ENCODE measurements at regions not wholly inside any gene's neighbourhood (a gene's known extent, or its start where the extent isn't known, plus 50 kb on each side); places are given as distances from the start of the nearest gene placed in this dataset.

- no peak for DNase-seq
Observed at GRCh38 chr10:2949221-2949947, 118.0 kb upstream of the PFKP start.

DNA sequence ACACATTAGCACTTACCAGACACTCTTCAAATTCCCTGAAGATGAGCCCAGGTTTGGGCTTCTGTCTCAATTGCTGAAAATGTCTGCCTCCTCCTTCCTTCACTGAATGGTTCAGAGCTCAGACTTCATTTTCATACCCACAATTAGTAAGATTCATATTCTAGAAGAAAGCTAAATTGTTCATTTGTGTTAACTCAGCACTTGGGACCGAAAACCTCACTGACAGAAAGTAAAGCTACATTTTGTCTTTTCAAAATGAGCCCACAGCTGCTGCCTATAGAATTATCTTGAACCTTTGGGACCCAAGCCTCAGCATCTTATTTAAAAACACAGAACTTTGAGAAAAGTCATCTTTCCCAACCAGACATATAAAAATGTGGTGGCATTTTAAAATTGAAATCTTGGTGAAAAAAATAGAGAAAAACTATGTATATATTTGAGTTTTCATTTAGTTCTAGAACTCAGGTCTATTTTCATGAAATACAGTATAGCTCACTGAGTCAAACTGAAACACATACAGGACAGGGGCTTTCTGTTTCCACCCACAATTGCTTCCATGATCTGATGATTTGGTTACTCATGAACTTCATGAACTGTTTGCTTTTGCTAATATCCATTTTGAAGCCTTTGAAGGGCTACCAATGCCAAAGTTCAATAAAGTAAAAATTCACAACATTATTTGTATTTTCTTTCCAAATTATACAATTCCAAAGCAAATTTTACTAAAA lies 119.1 kb upstream of the PFKP start:
- no peak for DNase-seq

GRCh38 chr10:2944788-2945187 lies 122.6 kb upstream of the PFKP start:
- no peak for DNase-seq

DNA sequence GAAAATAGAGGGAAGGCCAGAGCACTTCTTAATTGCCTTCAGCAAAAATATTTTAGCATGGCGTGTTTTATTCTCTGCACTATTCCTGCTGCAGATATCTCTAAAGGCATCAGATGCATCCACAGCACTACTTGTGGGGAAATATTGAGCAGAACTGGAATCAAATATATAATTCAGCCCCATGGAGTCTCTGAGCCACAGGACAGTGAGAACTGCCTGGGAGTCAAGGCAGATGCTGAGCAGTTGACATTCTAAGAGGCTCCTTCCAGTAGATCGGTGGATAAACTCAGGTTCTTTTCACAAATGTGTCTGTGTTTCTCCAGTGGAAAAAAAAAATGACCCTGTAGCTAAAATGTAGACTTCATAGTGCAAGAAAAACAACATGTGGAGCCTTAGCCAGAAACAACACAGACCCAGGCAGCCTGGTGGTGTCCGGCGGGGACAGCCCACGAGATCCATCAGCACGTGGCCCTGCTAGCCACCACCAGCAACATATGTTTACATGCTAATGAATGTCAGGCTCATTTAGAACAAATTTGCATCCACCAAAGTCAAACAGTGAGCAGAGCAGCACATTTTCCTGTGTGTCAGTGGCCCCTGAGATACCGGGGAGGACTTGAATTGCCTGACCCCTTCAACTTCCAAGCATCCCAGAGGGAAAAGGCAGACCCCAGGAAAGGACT lies 123.3 kb upstream of the PFKP start:
- DNase-seq, result no peak

DNA sequence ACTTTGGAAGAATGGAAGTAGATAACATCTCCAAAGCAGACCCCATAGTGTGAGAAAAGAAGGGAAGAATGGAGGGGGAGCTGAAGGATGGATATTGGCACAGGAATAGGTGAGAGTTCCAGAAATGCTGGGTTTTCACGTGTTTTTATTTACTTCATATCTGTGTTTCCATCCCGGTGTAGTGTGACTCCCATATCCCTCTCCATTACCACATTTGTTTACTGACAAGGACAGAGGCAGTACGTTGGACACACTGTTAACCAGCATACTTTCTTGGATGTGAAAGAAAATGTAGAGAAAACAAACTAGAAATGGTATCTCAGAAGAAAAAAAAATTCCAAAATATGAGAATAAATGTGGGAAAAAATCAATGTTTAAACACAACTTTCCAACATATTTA lies 124.4 kb upstream of the PFKP start:
- DNase-seq, result no peak

- no peak for DNase-seq
Observed at GRCh38 chr10:2938869-2939268, 128.5 kb upstream of the PFKP start.

- DNase-seq, result no peak
Observed at GRCh38 chr10:2936816-2937215, 130.5 kb upstream of the PFKP start.

DNA sequence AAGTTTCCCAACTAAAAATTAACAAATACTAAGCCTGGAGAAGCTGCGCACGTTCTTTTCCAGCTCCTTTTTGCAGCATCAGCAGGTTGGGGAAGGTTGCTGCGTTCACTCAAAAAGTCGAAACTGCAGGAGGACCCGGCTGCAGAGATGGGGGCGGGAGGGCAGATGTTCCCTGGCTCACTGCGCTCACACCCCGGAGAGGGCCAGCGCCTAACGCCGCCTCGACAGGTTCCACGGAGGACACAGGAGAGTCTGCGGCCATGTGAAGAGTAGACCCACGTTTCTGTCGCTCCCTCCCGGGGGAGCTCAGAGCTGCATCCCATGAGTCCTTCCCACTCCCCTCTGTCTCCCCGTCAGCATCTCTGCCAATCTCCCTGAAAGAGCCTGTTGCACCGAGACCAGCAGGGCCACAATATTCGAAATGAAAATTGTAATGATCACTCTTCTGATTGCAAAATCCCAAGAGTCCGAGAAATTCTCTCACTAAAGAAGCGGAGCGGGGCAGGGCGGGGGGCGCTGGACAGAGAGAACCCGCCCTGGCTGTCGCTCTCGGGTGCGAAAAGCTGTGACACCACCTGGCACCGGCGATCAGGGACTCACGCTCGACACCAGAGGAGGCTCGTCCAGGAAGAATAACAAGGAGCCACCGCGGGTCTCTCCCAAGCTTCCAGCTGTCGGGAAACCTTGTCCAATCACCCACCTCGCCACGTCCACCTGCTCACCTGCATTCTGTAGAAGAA lies 131.5 kb upstream of the PFKP start:
- DNase-seq, result no peak

DNA sequence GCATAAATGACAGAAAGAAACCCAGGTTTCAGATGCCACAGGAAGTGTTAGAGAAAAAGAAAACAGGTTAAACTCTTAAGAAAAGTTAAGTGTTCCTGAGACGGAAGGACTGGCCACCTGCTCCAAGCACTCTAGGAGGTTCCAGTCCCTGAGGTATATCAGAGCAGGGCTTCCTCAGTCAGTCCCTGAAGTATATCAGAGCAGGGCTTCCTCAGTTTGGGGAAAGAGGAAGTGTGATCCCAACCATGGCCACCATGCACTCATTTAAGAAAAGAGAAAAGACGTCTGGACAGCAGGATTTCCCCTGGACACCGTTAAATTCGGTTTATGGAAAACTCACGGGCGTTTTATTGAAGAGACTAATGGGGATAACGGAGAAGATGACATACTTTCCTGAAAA lies 133.4 kb upstream of the PFKP start:
- no peak for DNase-seq

DNA sequence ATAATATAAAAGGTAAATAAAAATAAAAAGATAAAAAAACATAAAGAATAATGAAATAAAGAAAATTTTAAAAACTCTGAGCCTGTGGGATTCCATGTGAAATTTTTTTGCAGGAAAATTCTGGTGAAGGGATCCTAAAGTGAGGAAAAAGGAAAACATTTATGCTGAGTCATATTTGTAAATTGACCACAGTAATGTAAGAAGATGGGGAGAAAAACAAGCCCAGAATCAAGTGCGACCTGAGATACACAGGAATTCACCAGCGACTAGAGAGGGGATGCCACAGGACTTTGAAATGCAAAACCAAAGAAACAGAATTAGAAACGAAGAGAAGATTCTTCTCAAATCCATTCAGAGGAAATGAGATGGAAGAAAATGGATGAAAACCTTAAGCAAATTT lies 133.8 kb upstream of the PFKP start:
- DNase-seq, result no peak

DNA sequence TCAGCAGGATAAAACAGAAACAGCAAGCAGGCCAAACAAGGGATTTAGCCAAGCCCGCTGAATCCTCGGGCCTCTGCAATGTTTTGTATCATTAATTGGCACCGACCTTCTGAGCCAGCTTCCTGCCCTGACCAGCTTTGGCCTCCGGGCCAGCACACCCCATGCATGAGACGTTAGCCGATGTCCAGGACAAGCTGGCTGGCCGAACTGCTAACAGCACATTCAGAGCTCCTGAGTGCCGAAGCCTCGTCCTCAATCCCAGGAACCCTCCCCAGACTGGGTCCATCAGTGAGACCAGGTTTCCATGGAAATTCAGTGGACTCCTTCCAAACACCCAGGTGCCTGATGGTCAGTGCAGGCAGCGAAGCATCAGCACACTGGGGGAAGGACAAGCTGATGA lies 134.3 kb upstream of the PFKP start:
- no peak for DNase-seq

- no peak for DNase-seq
Observed at GRCh38 chr10:2929480-2930258, 137.7 kb upstream of the PFKP start.

DNA sequence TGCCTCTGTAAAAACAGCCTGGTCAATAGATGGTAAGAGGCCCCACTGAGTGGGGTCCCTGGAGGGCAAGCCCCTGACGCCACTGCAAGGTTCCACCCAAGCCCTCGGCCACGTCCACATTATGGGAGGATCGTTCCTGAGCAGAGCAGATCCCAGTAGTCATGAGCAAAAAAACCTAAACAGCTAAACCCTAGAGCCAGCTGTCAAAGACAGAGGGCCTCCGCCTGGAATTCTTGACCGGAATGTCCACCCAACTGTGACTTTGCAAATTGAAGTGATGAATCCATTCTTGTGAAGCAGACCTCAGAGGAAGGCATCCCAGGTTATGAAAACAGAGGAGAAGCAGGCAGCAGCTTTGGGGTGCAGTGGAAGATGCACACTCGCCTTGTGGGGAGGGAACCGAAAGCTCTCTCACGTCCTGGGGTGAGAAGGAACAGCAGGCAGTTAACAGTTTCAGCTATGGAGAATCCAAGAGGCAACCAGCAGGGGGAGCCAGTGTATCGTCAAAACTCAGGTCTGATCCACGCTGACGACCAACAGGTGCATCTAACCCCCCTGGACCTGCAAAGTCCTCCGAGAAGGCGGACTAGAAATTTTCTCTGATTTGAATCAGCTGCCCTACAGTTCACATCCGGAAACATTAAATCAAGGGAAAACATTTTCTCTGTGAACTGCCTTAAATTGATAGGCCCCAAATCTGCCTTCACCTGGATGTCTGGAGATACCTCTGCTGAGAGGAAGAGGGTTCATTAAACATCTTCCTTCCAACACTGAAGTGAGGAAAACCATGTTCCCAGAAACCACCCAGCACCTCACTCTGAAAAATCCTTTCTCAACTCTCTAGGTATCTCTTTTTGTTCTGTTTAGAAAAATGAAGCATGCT lies 139.1 kb upstream of the PFKP start:
- peak in 1 of 2 experiments; percentile 29 for DNase-seq

DNA sequence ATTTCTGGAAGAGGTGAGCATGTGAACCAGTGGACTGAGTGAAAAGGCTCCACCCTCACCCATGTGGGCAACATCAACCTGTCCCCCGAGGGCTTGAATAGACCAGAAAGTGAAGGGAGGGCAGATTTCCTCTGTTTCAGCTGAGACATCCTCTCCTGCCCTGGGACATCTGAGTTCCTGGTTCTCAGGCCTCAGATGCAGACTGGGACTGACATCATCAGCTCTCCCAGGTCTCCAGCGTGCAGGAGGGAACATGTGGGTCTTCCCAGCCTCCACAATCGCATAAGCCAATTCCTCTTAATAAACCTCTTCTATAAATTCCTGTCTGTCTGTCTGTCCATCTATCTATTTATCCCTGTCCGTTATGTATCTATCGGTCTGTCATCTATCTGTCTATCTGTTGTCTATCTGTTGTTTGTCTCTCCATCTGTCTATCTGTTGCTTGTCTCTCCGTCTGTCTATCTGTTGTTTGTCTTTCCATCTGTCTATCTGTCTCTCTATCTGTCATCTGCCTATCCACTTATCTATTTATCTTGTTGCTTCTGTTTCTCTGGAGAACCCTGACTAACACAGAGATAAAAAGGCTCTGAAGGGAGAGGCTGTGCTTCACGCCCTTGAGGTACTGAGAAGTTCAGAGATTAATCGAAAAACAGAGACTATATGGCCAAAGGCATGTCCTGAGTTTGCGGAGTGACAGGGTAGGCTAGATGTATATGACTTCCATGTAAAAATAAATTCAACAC lies 140.3 kb upstream of the PFKP start:
- no peak for DNase-seq

- DNase-seq, result peak in 1 of 2 experiments; percentile 7
Observed at GRCh38 chr10:2925631-2926030, 141.7 kb upstream of the PFKP start.

DNA sequence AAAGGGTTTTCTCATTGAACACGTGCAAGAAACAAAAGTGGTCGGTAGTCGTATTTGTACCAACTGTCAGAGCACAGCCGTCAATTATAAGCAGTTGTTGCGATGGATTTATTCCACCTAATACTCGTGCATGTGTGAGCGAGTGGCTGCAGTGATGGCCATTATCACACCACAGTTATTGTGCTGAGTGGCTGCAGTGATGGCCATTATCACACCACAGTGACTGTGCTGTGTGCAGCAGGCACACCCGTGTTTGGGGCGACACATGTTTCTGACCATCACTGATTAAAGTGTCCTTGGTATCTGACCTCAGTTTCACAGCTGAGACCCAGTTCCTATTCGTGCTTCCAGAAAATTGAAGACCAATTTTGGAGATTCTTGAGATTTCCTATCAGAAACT lies 142.9 kb upstream of the PFKP start:
- DNase-seq, result no peak

GRCh38 chr10:2921956-2922680 lies 145.2 kb upstream of the PFKP start:
- DNase-seq, result no peak

GRCh38 chr10:2920637-2921036 lies 146.7 kb upstream of the PFKP start:
- DNase-seq, result no peak

DNA sequence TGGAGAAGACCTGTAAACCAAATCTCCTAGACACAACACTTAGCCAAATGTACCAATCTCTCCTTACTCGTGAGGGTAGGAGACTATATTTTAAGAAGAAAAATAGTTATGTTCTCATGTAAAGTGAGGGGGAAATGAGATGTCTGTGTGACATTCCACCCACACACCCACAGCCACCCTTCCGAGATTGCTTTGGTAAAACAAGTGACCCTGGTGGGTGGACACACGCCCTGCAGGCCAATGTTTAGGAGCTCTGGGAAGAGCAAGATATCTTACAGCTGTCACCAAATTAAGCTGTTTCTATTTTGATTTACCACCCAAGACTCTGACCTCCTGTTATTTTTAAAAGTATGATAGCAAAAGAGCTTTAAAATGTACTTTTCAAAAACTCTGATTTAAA lies 147.2 kb upstream of the PFKP start:
- no peak for DNase-seq

DNA sequence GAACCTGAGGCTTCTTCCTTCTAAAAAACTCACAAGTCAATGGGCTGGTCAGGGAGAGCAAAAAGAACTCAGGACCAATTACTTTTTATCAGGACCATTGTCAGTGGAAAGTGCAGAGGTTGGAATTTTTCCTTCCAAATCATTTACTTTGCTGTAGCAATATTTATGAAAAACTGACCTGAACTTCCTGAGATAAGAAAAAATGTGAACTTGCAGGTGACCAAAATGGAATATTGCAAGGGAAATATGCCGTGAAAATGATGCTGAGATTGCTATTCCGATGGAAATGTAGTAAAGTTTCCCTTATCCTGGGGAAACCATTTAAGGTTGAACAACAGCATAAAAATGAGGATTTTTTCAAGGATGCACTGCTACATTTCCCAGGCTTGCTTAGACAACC lies 148.3 kb upstream of the PFKP start:
- DNase-seq, result no peak
